ENCODE measurements at regions not wholly inside any gene's neighbourhood (a gene's known extent, or its start where the extent isn't known, plus 50 kb on each side); places are given as distances from the start of the nearest gene placed in this dataset.

GRCh38 chr6:140858381-140858971 is 1274.2 kb upstream of the GJE1 start:
- peak overlapping the region; percentile 43 to 57 (median 48) for H3K27ac ChIP-seq
- TF ChIP-seq POLR2AphosphoS5 (IDR thresholded peaks at IDR 0.05) (no peak), POLR2A (IDR thresholded peaks at IDR 0.05) (no peak), EP300 (IDR thresholded peaks at IDR 0.05) (no peak)
- TF ChIP-seq, protein P1, sequence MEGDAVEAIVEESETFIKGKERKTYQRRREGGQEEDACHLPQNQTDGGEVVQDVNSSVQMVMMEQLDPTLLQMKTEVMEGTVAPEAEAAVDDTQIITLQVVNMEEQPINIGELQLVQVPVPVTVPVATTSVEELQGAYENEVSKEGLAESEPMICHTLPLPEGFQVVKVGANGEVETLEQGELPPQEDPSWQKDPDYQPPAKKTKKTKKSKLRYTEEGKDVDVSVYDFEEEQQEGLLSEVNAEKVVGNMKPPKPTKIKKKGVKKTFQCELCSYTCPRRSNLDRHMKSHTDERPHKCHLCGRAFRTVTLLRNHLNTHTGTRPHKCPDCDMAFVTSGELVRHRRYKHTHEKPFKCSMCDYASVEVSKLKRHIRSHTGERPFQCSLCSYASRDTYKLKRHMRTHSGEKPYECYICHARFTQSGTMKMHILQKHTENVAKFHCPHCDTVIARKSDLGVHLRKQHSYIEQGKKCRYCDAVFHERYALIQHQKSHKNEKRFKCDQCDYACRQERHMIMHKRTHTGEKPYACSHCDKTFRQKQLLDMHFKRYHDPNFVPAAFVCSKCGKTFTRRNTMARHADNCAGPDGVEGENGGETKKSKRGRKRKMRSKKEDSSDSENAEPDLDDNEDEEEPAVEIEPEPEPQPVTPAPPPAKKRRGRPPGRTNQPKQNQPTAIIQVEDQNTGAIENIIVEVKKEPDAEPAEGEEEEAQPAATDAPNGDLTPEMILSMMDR (IDR thresholded peaks at IDR 0.05): no peak
- H3K9me3 ChIP-seq: no peaks in the 10 kb centered on the region
- peaks cover 4 to 37% (median 9%) of the 10 kb centered on the region in 3 donors for H3K4me1 ChIP-seq
- no peaks in the 10 kb centered on the region for H3K36me3 ChIP-seq
- H3K27me3 ChIP-seq: no peaks in the 10 kb centered on the region
- ATAC-seq: no peak
- H3K4me3 ChIP-seq: no peak overlapping the region
- WGBS, 2 donors (ENCODE audit: low coverage in 1 of 2): 63 to 68% methylated on average over 7 to 10 of the region's 10 CpGs

- no peaks in the 10 kb centered on the region for H3K27me3 ChIP-seq
- peak; percentile 87 for ATAC-seq
- peak overlapping the region; percentile 43 to 57 (median 48) for H3K27ac ChIP-seq
- TF ChIP-seq, protein P1 (IDR thresholded peaks at IDR 0.05): peak in 1 of 4 experiments; percentile 10
- TF ChIP-seq POLR2AphosphoS5 (IDR thresholded peaks at IDR 0.05) (peak; percentile 89), EP300 (IDR thresholded peaks at IDR 0.05) (no peak)
- 29 to 50% methylated on average over 1 of the region's 1 CpG for WGBS, 2 donors (ENCODE audit: low coverage in 1 of 2)
- no peaks in the 10 kb centered on the region for H3K36me3 ChIP-seq
- no peak overlapping the region for H3K4me3 ChIP-seq
- peaks cover 4 to 39% (median 9%) of the 10 kb centered on the region in 3 donors for H3K4me1 ChIP-seq
- H3K9me3 ChIP-seq: no peaks in the 10 kb centered on the region
These were observed 1274.9 kb upstream of the GJE1 start for GRCh38 chr6:140857739-140858380.

DNA sequence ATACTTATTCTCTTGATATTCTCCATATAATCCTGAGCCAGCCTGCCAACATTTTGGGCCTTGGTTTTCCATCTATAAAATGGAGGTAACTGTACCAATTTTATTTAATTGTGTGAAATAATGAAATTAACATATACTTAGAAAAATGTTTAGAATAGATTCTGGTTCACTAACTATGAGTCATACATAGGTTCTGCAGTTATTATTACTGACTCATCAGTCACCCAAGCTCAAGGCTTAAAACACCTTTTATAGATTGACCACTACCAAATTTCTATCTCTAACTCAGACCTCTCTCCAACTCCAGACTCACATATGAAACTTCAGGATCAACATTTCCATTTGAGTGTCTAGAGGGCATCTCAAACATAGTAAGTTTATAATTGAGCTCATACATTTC is 1277.2 kb upstream of the GJE1 start:
- ATAC-seq: no peak
- H3K4me1 ChIP-seq: peaks cover 4 to 39% (median 9%) of the 10 kb centered on the region in 3 donors
- H3K9me3 ChIP-seq: no peaks in the 10 kb centered on the region
- no peak overlapping the region for H3K27ac ChIP-seq
- no peaks in the 10 kb centered on the region for H3K27me3 ChIP-seq
- no peak for TF ChIP-seq EP300 (IDR thresholded peaks at IDR 0.05)
- no peak for TF ChIP-seq POLR2AphosphoS5 (IDR thresholded peaks at IDR 0.05)
- TF ChIP-seq POLR2A (IDR thresholded peaks at IDR 0.05): no peak
- TF ChIP-seq, protein P1 (IDR thresholded peaks at IDR 0.05): no peak
- H3K36me3 ChIP-seq: no peaks in the 10 kb centered on the region
- H3K4me3 ChIP-seq: no peak overlapping the region

- peaks cover 4 to 39% (median 9%) of the 10 kb centered on the region in 3 donors for H3K4me1 ChIP-seq
- H3K27me3 ChIP-seq: no peaks in the 10 kb centered on the region
- H3K9me3 ChIP-seq: no peaks in the 10 kb centered on the region
- peak; percentile 41 for ATAC-seq
- no peak overlapping the region for H3K4me3 ChIP-seq
- H3K27ac ChIP-seq: peak overlapping the region in 2 of 4 donors; percentile 9 to 13
- no peaks in the 10 kb centered on the region for H3K36me3 ChIP-seq
- WGBS, 2 donors (ENCODE audit: low coverage in 1 of 2): 31 to 43% methylated on average over 1 of the region's 1 CpG
- TF ChIP-seq POLR2A (IDR thresholded peaks at IDR 0.05) (no peak), EP300 (IDR thresholded peaks at IDR 0.05) (no peak), POLR2AphosphoS5 (IDR thresholded peaks at IDR 0.05) (no peak)
- TF ChIP-seq, protein P1 (IDR thresholded peaks at IDR 0.05): no peak
These were observed 1278.4 kb upstream of the GJE1 start for GRCh38 chr6:140854318-140854717.

DNA sequence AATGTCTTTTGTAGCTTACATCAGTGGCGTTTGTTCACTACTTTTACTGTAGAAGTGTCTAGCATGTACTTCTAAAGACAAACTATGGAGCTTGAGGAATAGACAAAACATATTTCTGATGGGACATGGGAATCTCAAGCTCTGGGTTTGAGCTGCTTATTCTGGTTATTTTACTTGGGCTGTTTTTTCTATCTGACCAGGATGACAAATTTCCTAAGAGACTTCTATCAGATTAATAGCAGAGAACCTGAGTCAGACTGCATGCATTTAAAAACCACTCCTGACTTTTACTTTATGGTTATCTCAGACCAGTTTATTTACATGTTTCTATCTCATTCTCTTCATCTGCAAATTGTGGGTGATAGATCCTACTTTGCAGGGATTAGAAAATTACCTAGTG is 1282.3 kb upstream of the GJE1 start:
- H3K9me3 ChIP-seq: no peaks in the 10 kb centered on the region
- no peaks in the 10 kb centered on the region for H3K36me3 ChIP-seq
- no peak for ATAC-seq
- H3K27me3 ChIP-seq: no peaks in the 10 kb centered on the region
- TF ChIP-seq, protein P1 (IDR thresholded peaks at IDR 0.05): no peak
- TF ChIP-seq EP300 (IDR thresholded peaks at IDR 0.05) (no peak), POLR2AphosphoS5 (IDR thresholded peaks at IDR 0.05) (no peak), POLR2A (IDR thresholded peaks at IDR 0.05) (no peak)
- H3K4me1 ChIP-seq: peaks cover 0 to 24% (median 0%) of the 10 kb centered on the region in 3 donors
- no peak overlapping the region for H3K4me3 ChIP-seq
- no peak overlapping the region for H3K27ac ChIP-seq
- 86 to 91% methylated on average over 1 of the region's 1 CpG for WGBS, 2 donors (ENCODE audit: low coverage in 1 of 2)
